Smooth muscle cell (in vitro differentiated cells): ENCODE measurements at regions not wholly inside any gene's neighbourhood (a gene's known extent, or its start where the extent isn't known, plus 50 kb on each side); places are given as distances from the start of the nearest gene placed in this dataset.

Experiments
- DNase-seq: peaks from one replicate; lab custom pipeline; 2025; ENCODE audit not compliant: unreplicated experiment; lab: John Stamatoyannopoulos, UW
- H2AFZ ChIP-seq: fragments of 200-600 bp; sonication (generic); 2 replicates; pipeline ENCODE4 v1.6.0; 2016; ENCODE audit warnings: antibody characterized with exemption, low read depth, mild to moderate bottlenecking
- H3F3A ChIP-seq: fragments of 200-600 bp; sonication (generic); 2 replicates; pipeline ENCODE4 v1.6.0; 2017; ENCODE audit warnings: antibody characterized with exemption, low read depth
- H3K27ac ChIP-seq: fragments of 200-600 bp; sonication (generic); 2 replicates; pipeline ENCODE4 v1.5.1; 2016; ENCODE audit warnings: low read depth, mild to moderate bottlenecking
- H3K27me3 ChIP-seq: fragments of 200-600 bp; sonication (generic); 2 replicates; pipeline ENCODE4 v1.6.1; 2016; ENCODE audit warnings: low read depth, mild to moderate bottlenecking
- H3K36me3 ChIP-seq: fragments of 200-600 bp; sonication (generic); 2 replicates; pipeline ENCODE4 v1.5.1; 2016; ENCODE audit warnings: low read depth
- H3K4me1 ChIP-seq: fragments of 200-600 bp; sonication (generic); 2 replicates; pipeline ENCODE4 v1.5.1; 2016; ENCODE audit warnings: low read depth
- H3K4me2 ChIP-seq: fragments of 200-600 bp; sonication (generic); 2 replicates; pipeline ENCODE4 v1.6.0; 2016; ENCODE audit warnings: mild to moderate bottlenecking
- H3K4me3 ChIP-seq: fragments of 200-600 bp; sonication (generic); 2 replicates; pipeline ENCODE4 v1.5.1; 2016; ENCODE audit warnings: mild to moderate bottlenecking
- H3K79me2 ChIP-seq: fragments of 200-600 bp; sonication (generic); 2 replicates; pipeline ENCODE4 v1.6.0; 2016; ENCODE audit warnings: low read depth, mild to moderate bottlenecking
- H3K9ac ChIP-seq: fragments of 200-600 bp; sonication (generic); 2 replicates; pipeline ENCODE4 v1.6.0; 2016; ENCODE audit warnings: low read depth
- H3K9me3 ChIP-seq: fragments of 200-600 bp; sonication (generic); replicated peaks from 2 replicates; pipeline ENCODE4 v1.5.1; 2016; ENCODE audit warnings: low read depth
- H4K20me1 ChIP-seq: fragments of 200-600 bp; sonication (generic); 2 replicates; pipeline ENCODE4 v1.6.0; 2016; ENCODE audit warnings: low read depth
- WGBS: methylation state at CpG from one replicate; pipeline ENCODE4 v1.1.7; 2016; ENCODE audit warnings: low lambda C conversion rate; 5-methylcytosine and 5-hydroxymethylcytosine counted together
- TF ChIP-seq, protein P1 (sequence below): fragments of 200-600 bp; sonication (generic); IDR thresholded peaks from 2 replicates; pipeline ENCODE4 v1.5.1; 2017; ENCODE audit warnings: borderline replicate concordance, mild to moderate bottlenecking, antibody characterized with exemption; ENCODE audit not compliant: insufficient read depth, poor library complexity, severe bottlenecking

DNA sequence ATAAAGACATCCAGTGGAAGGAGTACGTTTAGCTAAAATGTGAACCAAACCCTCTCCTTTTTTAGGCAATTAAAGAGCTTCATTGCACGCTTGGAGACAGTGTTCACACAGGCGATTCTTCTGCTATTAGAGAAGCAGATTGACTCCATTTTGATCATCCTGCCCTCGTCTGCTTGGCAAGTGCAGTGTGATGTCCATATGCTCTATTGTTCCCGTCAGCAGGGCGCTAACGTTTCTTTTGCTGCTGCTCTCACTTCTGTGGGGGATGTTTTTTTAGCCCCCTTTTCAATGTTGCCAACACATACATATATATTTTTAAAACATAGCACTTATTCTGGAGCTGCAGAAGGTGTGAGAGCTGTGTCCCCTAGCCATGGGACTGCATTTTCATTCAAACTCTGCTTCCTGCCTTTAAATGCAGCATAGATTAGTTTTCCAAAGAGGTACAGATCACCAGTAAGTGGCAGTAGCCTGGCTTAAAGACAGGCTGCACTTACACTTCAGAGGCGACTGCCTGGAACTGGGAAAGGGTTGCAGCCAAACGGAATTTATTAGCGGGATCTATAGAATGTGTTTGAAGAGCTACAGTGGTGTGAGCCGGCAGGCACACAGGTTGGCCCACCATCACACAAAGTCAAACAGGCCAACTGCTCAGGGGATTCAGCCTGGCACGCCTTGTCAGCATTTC is 292.6 kb upstream of the DPH6 start:
- no peak for DNase-seq
- no peak overlapping the region for H3K9ac ChIP-seq
- no peaks in the 10 kb centered on the region for H3K4me1 ChIP-seq
- H3K9me3 ChIP-seq = no peaks in the 10 kb centered on the region
- 79% methylated on average over 12 of the region's 12 CpGs for WGBS
- H3K4me2 ChIP-seq = no peak overlapping the region
- no peaks in the 10 kb centered on the region for H4K20me1 ChIP-seq
- no peak overlapping the region for H3K4me3 ChIP-seq
- no peaks in the 10 kb centered on the region for H3K36me3 ChIP-seq
- H3K79me2 ChIP-seq = no peaks in the 10 kb centered on the region
- H3K27ac ChIP-seq = no peak overlapping the region
- no peaks in the 10 kb centered on the region for H3F3A ChIP-seq
- no peaks in the 10 kb centered on the region for H3K27me3 ChIP-seq
- no peak overlapping the region for H2AFZ ChIP-seq
- TF ChIP-seq, protein P1, sequence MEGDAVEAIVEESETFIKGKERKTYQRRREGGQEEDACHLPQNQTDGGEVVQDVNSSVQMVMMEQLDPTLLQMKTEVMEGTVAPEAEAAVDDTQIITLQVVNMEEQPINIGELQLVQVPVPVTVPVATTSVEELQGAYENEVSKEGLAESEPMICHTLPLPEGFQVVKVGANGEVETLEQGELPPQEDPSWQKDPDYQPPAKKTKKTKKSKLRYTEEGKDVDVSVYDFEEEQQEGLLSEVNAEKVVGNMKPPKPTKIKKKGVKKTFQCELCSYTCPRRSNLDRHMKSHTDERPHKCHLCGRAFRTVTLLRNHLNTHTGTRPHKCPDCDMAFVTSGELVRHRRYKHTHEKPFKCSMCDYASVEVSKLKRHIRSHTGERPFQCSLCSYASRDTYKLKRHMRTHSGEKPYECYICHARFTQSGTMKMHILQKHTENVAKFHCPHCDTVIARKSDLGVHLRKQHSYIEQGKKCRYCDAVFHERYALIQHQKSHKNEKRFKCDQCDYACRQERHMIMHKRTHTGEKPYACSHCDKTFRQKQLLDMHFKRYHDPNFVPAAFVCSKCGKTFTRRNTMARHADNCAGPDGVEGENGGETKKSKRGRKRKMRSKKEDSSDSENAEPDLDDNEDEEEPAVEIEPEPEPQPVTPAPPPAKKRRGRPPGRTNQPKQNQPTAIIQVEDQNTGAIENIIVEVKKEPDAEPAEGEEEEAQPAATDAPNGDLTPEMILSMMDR = no peak

DNA sequence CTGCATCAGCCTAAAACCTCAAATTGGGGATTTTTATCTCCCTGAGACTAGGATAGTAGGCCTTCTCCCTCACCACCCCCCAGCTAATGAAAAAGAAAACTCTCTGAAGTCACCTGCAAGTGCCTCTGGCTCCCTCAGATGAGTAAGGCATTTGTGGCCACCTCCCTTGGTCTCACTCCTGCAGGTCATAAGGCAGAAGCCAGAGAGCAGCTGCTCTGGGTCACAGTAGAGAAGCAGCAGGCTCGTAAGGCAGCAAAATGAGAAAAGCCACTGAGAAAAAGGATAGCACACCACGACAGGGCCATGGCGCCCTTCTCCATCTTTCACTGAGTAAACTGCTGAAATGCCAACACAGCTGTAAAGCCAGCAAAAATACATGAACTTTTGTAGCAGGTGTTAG is 296.7 kb upstream of the DPH6 start:
- Histone ChIP-seq H3K36me3 (no peaks in the 10 kb centered on the region), H4K20me1 (no peaks in the 10 kb centered on the region), H3F3A (no peaks in the 10 kb centered on the region), H3K27me3 (no peaks in the 10 kb centered on the region), H2AFZ (no peak overlapping the region), H3K9me3 (no peaks in the 10 kb centered on the region), H3K4me2 (no peak overlapping the region), H3K27ac (no peak overlapping the region), H3K79me2 (no peaks in the 10 kb centered on the region), H3K9ac (no peak overlapping the region), H3K4me3 (no peak overlapping the region), H3K4me1 (no peaks in the 10 kb centered on the region)
- 93% methylated on average over 3 of the region's 3 CpGs for WGBS
- no peak for DNase-seq
- TF ChIP-seq, protein P1 = no peak

DNA sequence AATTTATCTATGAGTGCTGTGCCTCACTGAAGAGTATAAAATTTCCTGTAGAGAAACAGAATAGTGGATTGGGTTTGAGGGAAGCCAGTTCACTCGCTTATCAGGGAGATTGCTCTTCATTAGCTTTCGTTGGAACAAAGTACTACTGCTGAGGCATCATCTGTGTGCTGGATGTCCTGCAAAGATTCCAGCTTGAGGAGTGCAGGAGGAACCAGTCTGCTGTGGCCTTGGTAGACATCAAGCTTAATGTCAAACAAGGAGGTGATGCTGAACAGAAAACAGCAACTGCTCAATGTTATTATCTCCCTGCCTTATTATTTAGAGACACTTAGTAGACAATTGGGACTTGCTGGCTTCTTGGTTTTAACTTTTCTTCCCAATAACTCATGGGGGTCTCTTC is 297.5 kb upstream of the DPH6 start:
- H3F3A ChIP-seq = no peaks in the 10 kb centered on the region
- TF ChIP-seq, protein P1 = no peak
- no peaks in the 10 kb centered on the region for H3K27me3 ChIP-seq
- H3K9ac ChIP-seq = no peak overlapping the region
- no peaks in the 10 kb centered on the region for H4K20me1 ChIP-seq
- H3K4me3 ChIP-seq = no peak overlapping the region
- H3K79me2 ChIP-seq = no peaks in the 10 kb centered on the region
- H3K36me3 ChIP-seq = no peaks in the 10 kb centered on the region
- no peak for DNase-seq
- no peaks in the 10 kb centered on the region for H3K4me1 ChIP-seq
- no peak overlapping the region for H2AFZ ChIP-seq
- WGBS = 42% methylated on average over 2 of the region's 2 CpGs
- no peak overlapping the region for H3K4me2 ChIP-seq
- H3K9me3 ChIP-seq = no peaks in the 10 kb centered on the region
- no peak overlapping the region for H3K27ac ChIP-seq

DNA sequence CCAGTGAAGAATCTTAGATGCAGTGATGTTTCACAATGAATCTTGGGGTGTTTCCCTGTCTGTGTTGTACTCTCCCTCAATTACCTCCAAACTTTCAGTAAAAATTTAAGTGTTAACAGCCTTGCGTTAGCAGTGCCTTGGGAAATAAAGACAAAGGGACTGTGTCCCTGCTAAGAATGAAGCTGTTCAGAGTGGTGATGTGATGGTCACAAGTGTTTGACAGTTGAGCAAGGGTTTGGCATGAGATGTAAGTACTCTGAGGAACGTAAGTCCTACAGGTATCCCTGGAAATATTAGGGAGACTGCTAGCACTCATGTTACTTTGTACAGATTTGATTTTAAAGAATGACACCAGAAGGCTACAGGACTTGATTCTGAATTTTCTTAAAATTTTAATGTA is 304.3 kb upstream of the DPH6 start:
- TF ChIP-seq, protein P1 = no peak
- H3K9ac ChIP-seq = no peak overlapping the region
- DNase-seq = no peak
- no peaks in the 10 kb centered on the region for H4K20me1 ChIP-seq
- H3K27ac ChIP-seq = no peak overlapping the region
- H3K4me1 ChIP-seq = no peaks in the 10 kb centered on the region
- H3K4me2 ChIP-seq = no peak overlapping the region
- H3K79me2 ChIP-seq = no peaks in the 10 kb centered on the region
- H3K36me3 ChIP-seq = no peaks in the 10 kb centered on the region
- no peaks in the 10 kb centered on the region for H3K27me3 ChIP-seq
- no peak overlapping the region for H3K4me3 ChIP-seq
- H3F3A ChIP-seq = no peaks in the 10 kb centered on the region
- H3K9me3 ChIP-seq = no peaks in the 10 kb centered on the region
- no peak overlapping the region for H2AFZ ChIP-seq
- WGBS = 98% methylated on average over 2 of the region's 2 CpGs
